ENCODE measurements at regions not wholly inside any gene's neighbourhood (a gene's known extent, or its start where the extent isn't known, plus 50 kb on each side); places are given as distances from the start of the nearest gene placed in this dataset.

- Histone ChIP-seq H3K27ac (ENCODE audit: low read length in 2 of 2) (no peak overlapping the region), H3K36me3 (replicated peaks in 1 of 2; ENCODE audit: control extremely low read depth in 1 of 2, control insufficient read depth in 1 of 2, extremely low read depth in 1 of 2, insufficient read depth in 2 of 2, low read length in 1 of 2) (no peaks in the 10 kb centered on the region), H3K4me3 (ENCODE audit: control extremely low read depth in 1 of 5, extremely low read depth in 1 of 5, insufficient read depth in 1 of 5, low read depth in 2 of 5, low read length in 4 of 5) (no peak overlapping the region), H3K4me1 (ENCODE audit: control insufficient read depth in 2 of 2, insufficient read depth in 2 of 2, low read length in 2 of 2) (no peaks in the 10 kb centered on the region), H3K4me2 (replicated peaks; ENCODE audit: low read depth, low read length, poor library complexity, severe bottlenecking) (no peak overlapping the region), H3K27me3 (replicated peaks in 1 of 4; ENCODE audit: control extremely low read depth in 1 of 4, control insufficient read depth in 3 of 4, insufficient read depth in 4 of 4, low read length in 3 of 4) (no peaks in the 10 kb centered on the region), H3K9me3 (ENCODE audit: control extremely low read depth in 1 of 3, control insufficient read depth in 2 of 3, insufficient read depth in 1 of 3, low read length in 2 of 3) (no peaks in the 10 kb centered on the region), H3K9ac (ENCODE audit: low read length) (no peak overlapping the region), H2AFZ (ENCODE audit: insufficient read depth, low read depth, low read length, poor library complexity, severe bottlenecking) (no peak overlapping the region), H4K20me1 (ENCODE audit: control insufficient read depth, insufficient read depth, low read length, poor library complexity, severe bottlenecking) (no peaks in the 10 kb centered on the region), H3K79me2 (ENCODE audit: control insufficient read depth, insufficient read depth, low read length) (no peaks in the 10 kb centered on the region)
- intact Hi-C loops (cut with micrococcal nuclease), result no loop called here
- Mint-ChIP-seq H3K4me1 (no peaks in the 10 kb centered on the region), H3K27me3 (no peaks in the 10 kb centered on the region), H3K4me3 (no peak overlapping the region), H3K27ac (no peak overlapping the region), H3K9me3 (ENCODE audit: insufficient read depth) (no peaks in the 10 kb centered on the region)
- ChIA-PET POLR2A (no interaction called here), CTCF (no interaction called here)
- WGBS (ENCODE audit: insufficient coverage), result no CpG with 5 or more reads among the region's 2 CpGs
- DNase-seq (no peak), ATAC-seq (ENCODE audit: low read depth) (no peak)
- TF ChIP-seq CTCF (IDR thresholded peaks at IDR 0.05) (no peak), EZH2 (IDR thresholded peaks at IDR 0.05; ENCODE audit: borderline replicate concordance, insufficient read depth, low read depth, low read length, poor library complexity, severe bottlenecking) (no peak)
These were observed 197.1 kb upstream of the FGF13 start for GRCh38 chrX:138908577-138908976.

GRCh38 chrX:138897621-138898492 is 186.3 kb upstream of the FGF13 start:
- H3K4me1 ChIP-seq (ENCODE audit: control insufficient read depth in 2 of 2, insufficient read depth in 2 of 2, low read length in 2 of 2), result no peaks in the 10 kb centered on the region
- H4K20me1 ChIP-seq (ENCODE audit: control insufficient read depth, insufficient read depth, low read length, poor library complexity, severe bottlenecking), result no peaks in the 10 kb centered on the region
- H3K4me3 ChIP-seq (ENCODE audit: control extremely low read depth in 1 of 5, extremely low read depth in 1 of 5, insufficient read depth in 1 of 5, low read depth in 2 of 5, low read length in 4 of 5), result no peak overlapping the region
- H3K27me3 ChIP-seq (replicated peaks in 1 of 4; ENCODE audit: control extremely low read depth in 1 of 4, control insufficient read depth in 3 of 4, insufficient read depth in 4 of 4, low read length in 3 of 4), result no peaks in the 10 kb centered on the region
- no peaks in the 10 kb centered on the region for H3K27me3 Mint-ChIP-seq
- no peak overlapping the region for H3K27ac ChIP-seq (ENCODE audit: low read length in 2 of 2)
- intact Hi-C loops (cut with micrococcal nuclease), result no loop called here
- H3K36me3 ChIP-seq (replicated peaks in 1 of 2; ENCODE audit: control extremely low read depth in 1 of 2, control insufficient read depth in 1 of 2, extremely low read depth in 1 of 2, insufficient read depth in 2 of 2, low read length in 1 of 2), result no peaks in the 10 kb centered on the region
- ATAC-seq (ENCODE audit: low read depth) (no peak), DNase-seq (no peak)
- ChIA-PET POLR2A (no interaction called here), CTCF (no interaction called here)
- no peak overlapping the region for H3K4me3 Mint-ChIP-seq
- no peaks in the 10 kb centered on the region for H3K9me3 Mint-ChIP-seq (ENCODE audit: insufficient read depth)
- no peaks in the 10 kb centered on the region for H3K9me3 ChIP-seq (ENCODE audit: control extremely low read depth in 1 of 3, control insufficient read depth in 2 of 3, insufficient read depth in 1 of 3, low read length in 2 of 3)
- no peaks in the 10 kb centered on the region for H3K79me2 ChIP-seq (ENCODE audit: control insufficient read depth, insufficient read depth, low read length)
- 80% methylated on average over 1 of the region's 6 CpGs for WGBS (ENCODE audit: insufficient coverage)
- TF ChIP-seq EZH2 (IDR thresholded peaks at IDR 0.05; ENCODE audit: borderline replicate concordance, insufficient read depth, low read depth, low read length, poor library complexity, severe bottlenecking) (no peak), CTCF (IDR thresholded peaks at IDR 0.05) (no peak)
- no peaks in the 10 kb centered on the region for H3K4me1 Mint-ChIP-seq
- no peak overlapping the region for H2AFZ ChIP-seq (ENCODE audit: insufficient read depth, low read depth, low read length, poor library complexity, severe bottlenecking)
- no peak overlapping the region for H3K9ac ChIP-seq (ENCODE audit: low read length)
- no peak overlapping the region for H3K4me2 ChIP-seq (replicated peaks; ENCODE audit: low read depth, low read length, poor library complexity, severe bottlenecking)
- H3K27ac Mint-ChIP-seq, result no peak overlapping the region
